Activated T-helper 1 cell treated with anti-CD3 and anti-CD28 coated beads, Interleukin-2, amount 50 U/mL, for 16 hours (primary cell): ENCODE measurements at regions not wholly inside any gene's neighbourhood (a gene's known extent, or its start where the extent isn't known, plus 50 kb on each side); places are given as distances from the start of the nearest gene placed in this dataset.

Experiments used
- DNase-seq, 2 donors: peaks; one replicate each; pipeline ENCODE4 v3.0.0-alpha.2; 2020; ENCODE audit warnings: low read depth in 1 of 2, low spot score in 1 of 2

GRCh38 chr12:92539976-92540781, 162.6 kb upstream of the PLEKHG7 start:
- no peak for DNase-seq

DNA sequence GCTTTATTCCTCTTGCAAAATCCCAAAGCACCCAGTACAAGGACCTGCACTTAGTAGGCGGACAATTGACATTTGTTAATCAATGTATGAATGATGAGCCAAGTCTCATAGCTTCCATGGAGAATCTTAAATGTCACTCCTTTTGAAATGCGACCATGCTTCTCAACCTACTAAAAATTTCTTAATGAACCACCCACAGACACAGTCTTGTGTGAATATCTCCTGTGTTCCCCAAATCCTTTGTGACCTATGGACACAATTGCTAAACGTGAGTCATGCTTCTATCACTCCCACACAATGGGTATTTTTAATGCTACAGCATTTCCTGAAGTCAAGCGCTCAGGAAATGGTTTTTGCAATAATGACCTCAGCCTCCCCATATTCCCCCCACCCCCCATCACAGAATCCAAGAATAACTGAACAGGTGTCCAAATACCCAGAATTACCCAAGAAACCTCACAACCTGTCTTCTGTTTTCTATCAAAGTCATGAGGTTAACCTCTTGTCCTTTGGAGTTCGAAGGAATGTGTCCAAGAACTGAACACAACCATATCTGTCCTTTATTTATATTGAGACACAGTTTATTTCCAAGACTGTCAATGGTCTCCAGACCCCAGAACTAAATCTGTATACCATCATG, 163.6 kb upstream of the PLEKHG7 start:
- DNase-seq = no peak

GRCh38 chr12:92537290-92537960, 165.4 kb upstream of the PLEKHG7 start:
- DNase-seq = no peak

DNA sequence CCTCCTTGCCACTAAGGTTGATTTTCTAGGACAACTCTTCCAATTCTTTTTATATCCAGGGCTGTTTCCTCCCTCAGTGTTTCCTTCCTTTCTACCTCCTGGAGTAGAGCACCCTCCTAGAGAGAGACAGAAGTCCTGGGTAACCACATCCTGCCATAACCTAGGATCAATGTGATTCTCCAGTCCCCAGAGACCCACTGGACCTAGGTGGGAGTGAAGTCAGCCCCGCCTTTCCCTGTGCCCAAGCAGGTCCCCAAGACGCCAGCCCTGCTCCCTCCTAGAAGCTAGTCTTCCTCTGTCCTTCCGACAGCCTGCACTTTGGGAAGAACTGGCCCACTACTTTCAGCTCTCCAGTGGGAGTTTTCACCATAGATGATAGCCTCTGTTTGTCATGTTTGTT, 166.8 kb upstream of the PLEKHG7 start:
- no peak for DNase-seq

DNA sequence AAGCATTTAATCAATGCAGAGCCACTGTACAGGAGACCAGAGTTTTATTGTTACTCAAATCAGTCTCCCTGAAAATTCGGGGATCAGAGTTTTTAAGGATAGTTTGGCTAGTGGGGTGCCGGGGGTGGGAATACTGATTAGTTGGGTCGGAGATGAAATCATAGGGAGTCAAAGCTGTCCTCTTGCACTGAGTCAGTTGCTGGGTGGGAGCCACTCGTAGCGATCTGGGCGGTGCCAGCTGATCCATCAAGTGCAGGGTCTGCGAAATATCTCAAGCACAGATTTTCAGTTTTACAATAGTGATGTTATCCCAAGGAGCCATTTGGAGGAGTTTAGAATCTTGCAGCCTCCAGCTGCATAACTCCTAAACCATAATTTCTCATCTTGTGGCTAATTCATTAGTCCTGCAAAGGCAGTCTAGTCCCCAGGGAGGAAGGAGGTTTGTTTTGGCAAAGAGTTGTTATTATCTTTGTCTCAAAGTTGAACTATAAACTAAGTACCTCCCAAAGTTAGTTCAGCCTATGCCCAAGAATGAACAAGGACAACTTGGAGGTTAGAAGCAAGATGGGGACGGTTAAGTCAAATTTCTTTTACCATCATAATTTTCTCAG, 169.4 kb upstream of the PLEKHG7 start:
- DNase-seq = no peak

- no peak for DNase-seq
Observed at GRCh38 chr12:92530706-92531105, 172.1 kb upstream of the PLEKHG7 start.

DNA sequence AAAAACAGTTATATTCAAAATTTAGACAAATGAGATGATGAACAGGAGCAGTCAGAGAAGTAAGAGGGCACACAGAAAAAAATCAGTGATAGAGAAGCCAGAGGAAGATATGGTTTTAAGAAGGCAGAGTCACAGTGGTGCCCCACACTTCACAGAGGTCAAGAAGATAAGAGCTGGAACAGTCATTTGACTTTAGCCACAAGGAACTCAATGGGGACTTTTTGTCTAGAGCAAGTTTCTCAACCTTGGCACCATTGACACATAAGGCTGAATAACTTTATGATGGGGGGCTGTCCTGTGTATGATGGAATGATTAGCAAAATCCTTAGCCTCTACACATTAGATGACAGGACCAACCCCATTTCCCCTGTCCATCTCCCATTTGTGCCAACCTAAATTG, 172.8 kb upstream of the PLEKHG7 start:
- no peak for DNase-seq

- no peak for DNase-seq
Observed at GRCh38 chr12:92528586-92528985, 174.2 kb upstream of the PLEKHG7 start.

GRCh38 chr12:92528097-92528496, 174.7 kb upstream of the PLEKHG7 start:
- no peak for DNase-seq

DNA sequence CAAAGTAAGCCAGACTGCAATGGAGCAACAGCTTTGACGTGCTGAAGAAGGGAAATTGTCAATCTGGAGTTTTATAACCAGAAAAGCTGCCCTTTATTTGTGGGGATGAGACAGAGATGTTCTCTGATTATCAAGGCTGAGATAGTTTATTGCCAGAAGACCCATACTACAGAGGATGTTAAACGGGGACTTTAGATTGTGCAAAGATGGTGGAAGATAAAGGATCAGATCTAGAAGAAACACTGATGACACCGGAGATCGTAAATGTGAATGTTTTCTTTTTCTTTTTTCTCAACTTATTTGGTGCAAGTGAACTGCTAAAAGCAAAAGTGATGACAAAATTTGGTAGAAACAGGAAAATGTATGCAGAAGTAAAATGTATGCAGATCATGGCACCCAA, 178.3 kb upstream of the PLEKHG7 start:
- DNase-seq = no peak

GRCh38 chr12:92520511-92520910, 182.3 kb upstream of the PLEKHG7 start:
- no peak for DNase-seq

DNA sequence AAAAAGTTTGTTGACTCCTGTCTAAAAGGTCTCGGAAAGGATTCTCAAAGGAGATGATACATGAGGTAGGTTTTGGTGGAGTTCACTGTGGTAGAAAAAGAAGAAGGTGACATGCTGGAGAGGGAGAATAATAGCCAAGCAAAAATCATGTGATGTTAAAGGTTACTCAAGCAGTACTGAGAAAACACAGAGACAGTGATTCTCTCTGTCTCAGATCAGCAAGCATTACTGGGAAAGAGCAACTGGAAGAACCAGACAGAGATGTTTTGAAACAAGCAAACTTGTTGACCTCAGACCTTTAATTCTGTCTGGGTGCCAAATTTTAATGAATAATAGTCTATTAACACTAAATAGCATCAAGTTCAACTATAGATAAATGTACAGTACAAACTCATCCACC, 183.5 kb upstream of the PLEKHG7 start:
- DNase-seq = no peak

- DNase-seq = no peak
Observed at GRCh38 chr12:92518071-92518470, 184.7 kb upstream of the PLEKHG7 start.

DNA sequence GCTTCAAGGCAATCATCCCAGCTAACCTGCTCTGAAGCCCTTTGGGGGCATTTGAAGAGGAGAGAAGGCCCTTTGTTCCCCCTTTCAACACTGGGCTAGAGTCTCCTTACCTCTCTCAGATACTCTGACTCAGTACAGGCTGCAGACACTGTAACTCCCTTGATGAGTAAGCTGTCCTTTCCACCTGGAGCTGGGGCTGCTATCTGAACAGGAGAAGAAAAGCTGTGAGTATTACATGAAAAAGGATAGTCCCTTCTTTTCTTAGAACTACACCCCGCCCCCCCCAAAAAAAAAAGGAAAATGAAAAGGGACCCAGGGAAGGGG, 186.6 kb upstream of the PLEKHG7 start:
- no peak for DNase-seq

DNA sequence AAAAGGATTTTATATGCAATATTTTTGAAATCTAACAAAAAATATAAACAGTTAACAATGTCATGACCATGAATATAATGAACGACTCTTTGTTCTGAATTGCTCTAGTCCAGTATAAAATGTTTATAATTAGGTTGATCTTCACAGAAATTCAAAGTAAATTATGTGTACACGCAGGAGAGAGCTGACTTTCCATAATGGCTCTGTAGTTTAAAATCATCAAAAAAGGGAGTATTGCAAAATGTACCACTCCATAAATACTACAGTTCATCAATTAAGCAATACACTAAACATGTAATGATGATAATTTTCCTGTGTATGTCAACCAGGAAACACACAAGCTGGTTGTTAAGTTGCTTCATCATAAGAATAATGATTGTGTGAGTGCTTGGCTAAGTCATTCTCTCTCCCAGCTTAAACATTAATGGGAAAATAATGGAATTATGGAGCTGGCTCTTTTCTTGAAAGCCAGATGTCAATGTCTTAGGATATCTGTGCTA, 189.5 kb upstream of the PLEKHG7 start:
- no peak for DNase-seq

GRCh38 chr12:92511786-92512185, 191.0 kb upstream of the PLEKHG7 start:
- DNase-seq = no peak

GRCh38 chr12:92509156-92509738, 193.5 kb upstream of the PLEKHG7 start:
- no peak for DNase-seq

DNA sequence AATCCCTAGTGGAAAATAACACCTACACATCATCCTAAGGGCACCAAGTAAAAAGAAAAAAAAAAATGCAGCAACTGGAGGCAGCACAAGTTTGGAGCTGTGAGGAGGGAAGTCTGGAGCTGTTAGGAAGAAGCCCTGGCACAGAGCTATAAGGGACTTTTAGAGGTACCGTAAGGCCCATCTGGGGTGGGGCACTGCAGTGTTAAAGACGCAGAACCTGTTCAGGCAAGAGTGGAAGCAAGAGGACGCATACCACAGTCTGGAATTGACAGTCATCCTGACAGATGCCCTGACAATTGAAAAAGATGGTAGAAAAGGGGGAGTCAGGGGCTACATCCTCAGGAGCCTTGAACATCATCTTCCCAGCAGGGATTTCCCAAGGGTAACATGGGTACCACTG, 195.9 kb upstream of the PLEKHG7 start:
- DNase-seq = no peak

GRCh38 chr12:92506460-92506859, 196.3 kb upstream of the PLEKHG7 start:
- DNase-seq = no peak

DNA sequence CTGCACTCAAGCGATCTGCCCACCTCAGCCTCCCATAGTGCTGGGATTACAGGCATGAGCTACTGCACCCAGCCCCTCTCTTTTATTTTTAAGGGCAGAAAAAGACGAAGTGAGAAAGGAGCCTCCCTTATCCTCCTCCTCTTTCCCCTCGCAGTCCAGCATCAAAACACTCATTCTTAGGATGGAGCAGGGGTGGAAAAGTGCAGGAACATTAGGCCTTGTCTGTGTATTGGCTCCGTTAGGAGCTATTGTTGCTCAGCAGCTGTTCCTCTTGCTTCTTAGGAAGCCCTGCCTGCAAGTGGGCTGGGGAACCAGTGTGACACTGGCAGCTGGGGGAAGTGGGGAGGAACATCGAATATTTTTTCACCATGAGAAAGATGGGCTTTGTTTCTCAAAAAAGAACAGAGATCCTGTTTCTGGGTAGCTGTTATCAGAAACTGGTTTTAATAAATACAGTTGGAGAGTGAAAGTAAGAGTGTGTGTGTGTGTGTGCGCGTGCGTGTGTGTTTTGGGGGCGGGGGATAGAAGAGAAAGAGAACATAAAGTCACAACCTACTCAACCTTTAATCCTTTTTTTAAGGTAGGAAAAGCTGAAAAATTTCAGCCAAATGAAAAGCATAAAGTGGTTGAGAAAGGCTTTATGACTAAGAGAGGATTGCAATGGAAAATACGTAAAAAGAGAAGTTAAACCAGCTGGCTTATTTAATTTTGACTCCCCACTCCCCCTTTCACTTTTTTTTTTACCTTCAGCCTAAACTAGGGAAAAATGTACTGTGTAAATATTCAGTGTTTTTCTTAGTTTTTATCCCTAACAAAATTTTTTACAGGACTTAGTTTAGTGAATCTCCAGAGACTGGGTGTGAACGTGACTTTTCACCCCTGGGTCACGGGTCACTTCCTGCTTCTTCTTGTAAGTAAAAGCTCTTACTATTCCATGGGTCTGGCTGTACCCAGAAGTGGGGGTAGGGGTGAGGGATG, 197.2 kb upstream of the PLEKHG7 start:
- DNase-seq = peak; percentile 12 to 15
